Upper lobe of right lung (tissue), 1 donor: ENCODE measurements at regions not wholly inside any gene's neighbourhood (a gene's known extent, or its start where the extent isn't known, plus 50 kb on each side); places are given as distances from the start of the nearest gene placed in this dataset.

Source experiments
- ATAC-seq: fragments of 200-7000 bp; cut with Tn5 transposase; one replicate; pipeline ENCODE4 v1.9.1; 2020; ENCODE audit warnings: mild to moderate bottlenecking, moderate library complexity
- DNase-seq: peaks from one replicate; pipeline ENCODE4 v3.0.0-alpha.2; 2020
- H3K27ac ChIP-seq: fragments of 200-600 bp; one replicate; pipeline ENCODE4 v1.8.0; 2022
- H3K27me3 ChIP-seq: fragments of 200-600 bp; one replicate; pipeline ENCODE4 v1.8.0; 2022; ENCODE audit warnings: mild to moderate bottlenecking
- H3K36me3 ChIP-seq: fragments of 200-600 bp; one replicate; pipeline ENCODE4 v1.8.0; 2022
- H3K4me1 ChIP-seq: fragments of 200-600 bp; one replicate; pipeline ENCODE4 v1.8.0; 2022
- H3K4me3 ChIP-seq: fragments of 200-600 bp; one replicate; pipeline ENCODE4 v1.8.0; 2022; ENCODE audit warnings: mild to moderate bottlenecking
- H3K9me3 ChIP-seq: fragments of 200-600 bp; one replicate; pipeline ENCODE4 v1.8.0; 2022
- CTCF ChIP-seq: fragments of 200-600 bp; IDR thresholded peaks from one replicate; pipeline ENCODE4 v1.8.0; 2022; ENCODE audit warnings: antibody characterized with exemption
- intact Hi-C: fragments of 100-400 bp; cut with DNase I; formaldehyde crosslinking; loops from one replicate; pipeline ENCODE4 v1.11.0; 2022
- donor health status: DM: no; HTN: yes; CAD: no; lungs with severe emphysema.

GRCh38 chr6:73956305-73956704 lies 260.3 kb downstream of the CD109 start:
- ATAC-seq (no peak), DNase-seq (no peak)
- Histone ChIP-seq H3K4me3 (no peak overlapping the region), H3K9me3 (no peaks in the 10 kb centered on the region), H3K36me3 (no peaks in the 10 kb centered on the region), H3K4me1 (no peaks in the 10 kb centered on the region), H3K27me3 (no peaks in the 10 kb centered on the region), H3K27ac (no peak overlapping the region)
- no peak for TF ChIP-seq CTCF
- intact Hi-C loops = no loop called here

GRCh38 chr6:73955800-73956199 lies 259.8 kb downstream of the CD109 start:
- TF ChIP-seq CTCF = no peak
- no peak overlapping the region for H3K27ac ChIP-seq
- intact Hi-C loops = no loop called here
- no peaks in the 10 kb centered on the region for H3K27me3 ChIP-seq
- DNase-seq (no peak), ATAC-seq (no peak)
- H3K4me1 ChIP-seq = no peaks in the 10 kb centered on the region
- no peaks in the 10 kb centered on the region for H3K9me3 ChIP-seq
- no peaks in the 10 kb centered on the region for H3K36me3 ChIP-seq
- no peak overlapping the region for H3K4me3 ChIP-seq

- no peak for DNase-seq
- Histone ChIP-seq H3K4me1 (no peaks in the 10 kb centered on the region), H3K36me3 (no peaks in the 10 kb centered on the region), H3K27me3 (no peaks in the 10 kb centered on the region), H3K9me3 (no peaks in the 10 kb centered on the region), H3K4me3 (no peak overlapping the region), H3K27ac (no peak overlapping the region)
- no peak for TF ChIP-seq CTCF
- intact Hi-C loops = no loop called here
- ATAC-seq = no peak
Observed at GRCh38 chr6:73954881-73955280, 258.9 kb downstream of the CD109 start.

- Histone ChIP-seq H3K4me3 (no peak overlapping the region), H3K9me3 (no peaks in the 10 kb centered on the region), H3K27me3 (no peaks in the 10 kb centered on the region), H3K4me1 (no peaks in the 10 kb centered on the region), H3K27ac (no peak overlapping the region), H3K36me3 (no peaks in the 10 kb centered on the region)
- TF ChIP-seq CTCF = no peak
- no peak for DNase-seq
- intact Hi-C loops = no loop called here
- no peak for ATAC-seq
Observed at GRCh38 chr6:73951183-73951582, 255.2 kb downstream of the CD109 start.

DNA sequence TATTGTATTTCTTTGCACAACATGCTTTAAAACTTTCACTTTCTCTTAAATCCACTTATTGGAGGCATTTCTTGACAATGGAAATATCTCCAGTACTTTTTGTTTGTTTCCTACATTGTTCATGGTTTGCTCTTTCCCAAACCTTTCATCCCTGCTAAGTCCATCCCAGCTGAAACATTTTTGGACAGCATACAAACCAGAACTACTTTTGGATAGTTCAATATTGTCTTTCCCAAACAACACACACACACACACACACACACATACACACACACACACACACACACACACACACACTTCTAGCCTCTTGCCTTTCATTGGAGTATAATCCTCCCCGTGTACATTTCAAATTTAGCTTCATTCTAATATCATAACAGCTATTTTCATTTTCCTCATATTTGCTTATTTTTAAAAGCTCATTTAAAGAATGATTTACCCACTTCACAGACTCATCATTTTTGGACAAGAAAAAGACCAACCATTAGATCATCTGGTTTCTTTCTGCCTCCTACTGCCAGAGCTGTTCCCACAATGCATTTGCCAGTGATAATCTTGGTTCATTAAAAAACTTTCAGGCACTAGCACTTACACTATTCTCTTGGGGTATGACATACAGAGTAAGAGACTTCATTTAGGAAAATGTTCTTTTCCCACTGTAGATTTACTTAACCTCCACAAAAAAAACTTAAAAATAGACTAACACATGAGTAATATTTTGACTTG lies 248.1 kb downstream of the CD109 start:
- no peaks in the 10 kb centered on the region for H3K4me1 ChIP-seq
- no peak overlapping the region for H3K4me3 ChIP-seq
- no peaks in the 10 kb centered on the region for H3K27me3 ChIP-seq
- H3K9me3 ChIP-seq = no peaks in the 10 kb centered on the region
- H3K36me3 ChIP-seq = no peaks in the 10 kb centered on the region
- ATAC-seq = no peak
- no peak for DNase-seq
- intact Hi-C loops = no loop called here
- no peak overlapping the region for H3K27ac ChIP-seq
- TF ChIP-seq CTCF = no peak

- Histone ChIP-seq H3K27me3 (no peaks in the 10 kb centered on the region), H3K9me3 (no peaks in the 10 kb centered on the region), H3K4me3 (no peak overlapping the region), H3K36me3 (no peaks in the 10 kb centered on the region), H3K4me1 (no peaks in the 10 kb centered on the region), H3K27ac (no peak overlapping the region)
- ATAC-seq (no peak), DNase-seq (no peak)
- TF ChIP-seq CTCF = no peak
- intact Hi-C loops = no loop called here
Observed at GRCh38 chr6:73943411-73943810, 247.4 kb downstream of the CD109 start.
